Testis (tissue), 2 donors: ENCODE measurements at regions not wholly inside any gene's neighbourhood (a gene's known extent, or its start where the extent isn't known, plus 50 kb on each side); places are given as distances from the start of the nearest gene placed in this dataset.

ENCODE experiments used
- CTCF ChIP-seq, 3 experiments: fragments of 450-650 bp in 2 of 3; fragments of 200-600 bp in 1 of 3; sonication (generic) in 1 of 3; IDR thresholded peaks; one replicate each; pipeline ENCODE4 v1.5.1; 2016 to 2019; ENCODE audit warnings: antibody characterized with exemption in 3 of 3, mild to moderate bottlenecking in 2 of 3, moderate library complexity in 1 of 3
- POLR2A ChIP-seq: fragments of 450-650 bp; IDR thresholded peaks from one replicate; pipeline ENCODE4 v1.6.1; 2017; ENCODE audit warnings: antibody characterized with exemption, mild to moderate bottlenecking, moderate library complexity

- TF ChIP-seq CTCF (IDR thresholded peaks at IDR 0.05) (no peak), POLR2A (no peak)
Observed at GRCh38 chr11:134879931-134880330, 467.9 kb upstream of the B3GAT1 start.
